ENCODE measurements at regions not wholly inside any gene's neighbourhood (a gene's known extent, or its start where the extent isn't known, plus 50 kb on each side); places are given as distances from the start of the nearest gene placed in this dataset.

DNA sequence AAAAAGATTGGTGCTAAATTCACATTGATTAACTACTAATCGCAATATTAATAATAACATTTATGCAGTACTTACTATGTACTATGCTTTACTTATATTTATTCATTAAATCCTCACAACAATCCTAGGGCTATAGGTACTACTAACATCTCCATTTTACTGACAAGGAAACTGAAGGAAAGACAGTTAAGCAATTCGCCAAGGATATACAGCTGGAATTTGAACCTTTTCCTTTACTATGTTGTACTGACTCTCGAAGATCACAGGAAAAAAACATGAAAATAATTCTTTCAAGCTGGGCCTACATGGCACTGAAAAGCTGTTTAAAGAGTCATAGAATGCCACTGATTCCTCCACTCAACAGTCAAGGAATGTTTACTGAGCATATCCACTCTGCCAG lies 185.4 kb downstream of the IPMK start:
- TF ChIP-seq, protein P1, sequence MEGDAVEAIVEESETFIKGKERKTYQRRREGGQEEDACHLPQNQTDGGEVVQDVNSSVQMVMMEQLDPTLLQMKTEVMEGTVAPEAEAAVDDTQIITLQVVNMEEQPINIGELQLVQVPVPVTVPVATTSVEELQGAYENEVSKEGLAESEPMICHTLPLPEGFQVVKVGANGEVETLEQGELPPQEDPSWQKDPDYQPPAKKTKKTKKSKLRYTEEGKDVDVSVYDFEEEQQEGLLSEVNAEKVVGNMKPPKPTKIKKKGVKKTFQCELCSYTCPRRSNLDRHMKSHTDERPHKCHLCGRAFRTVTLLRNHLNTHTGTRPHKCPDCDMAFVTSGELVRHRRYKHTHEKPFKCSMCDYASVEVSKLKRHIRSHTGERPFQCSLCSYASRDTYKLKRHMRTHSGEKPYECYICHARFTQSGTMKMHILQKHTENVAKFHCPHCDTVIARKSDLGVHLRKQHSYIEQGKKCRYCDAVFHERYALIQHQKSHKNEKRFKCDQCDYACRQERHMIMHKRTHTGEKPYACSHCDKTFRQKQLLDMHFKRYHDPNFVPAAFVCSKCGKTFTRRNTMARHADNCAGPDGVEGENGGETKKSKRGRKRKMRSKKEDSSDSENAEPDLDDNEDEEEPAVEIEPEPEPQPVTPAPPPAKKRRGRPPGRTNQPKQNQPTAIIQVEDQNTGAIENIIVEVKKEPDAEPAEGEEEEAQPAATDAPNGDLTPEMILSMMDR (IDR thresholded peaks at IDR 0.05; ENCODE audit: low read depth, low read length), result no peak
- no peak for TF ChIP-seq EZH2phosphoT487 (IDR thresholded peaks at IDR 0.05; ENCODE audit: low read depth)
- H3K4me3 ChIP-seq (ENCODE audit: low read length), result no peak overlapping the region
- no peak overlapping the region for H3K4me2 ChIP-seq (ENCODE audit: low read length)
- H2AFZ ChIP-seq (ENCODE audit: low read depth, low read length), result no peak overlapping the region
- no peaks in the 10 kb centered on the region for H4K20me1 ChIP-seq (ENCODE audit: insufficient read depth, low read length)
- H3K4me1 ChIP-seq (ENCODE audit: low read length), result no peaks in the 10 kb centered on the region
- H3K9ac ChIP-seq (ENCODE audit: low read length), result no peak overlapping the region
- no peaks in the 10 kb centered on the region for H3K27me3 ChIP-seq (ENCODE audit: low read depth, low read length)
- H3K9me3 ChIP-seq (ENCODE audit: insufficient read depth, low read length), result no peaks in the 10 kb centered on the region
- H3K27ac ChIP-seq (ENCODE audit: low read length), result no peak overlapping the region
- H3K36me3 ChIP-seq (replicated peaks; ENCODE audit: low read depth, low read length), result no peaks in the 10 kb centered on the region
- H3K79me2 ChIP-seq (ENCODE audit: low read length), result no peaks in the 10 kb centered on the region

DNA sequence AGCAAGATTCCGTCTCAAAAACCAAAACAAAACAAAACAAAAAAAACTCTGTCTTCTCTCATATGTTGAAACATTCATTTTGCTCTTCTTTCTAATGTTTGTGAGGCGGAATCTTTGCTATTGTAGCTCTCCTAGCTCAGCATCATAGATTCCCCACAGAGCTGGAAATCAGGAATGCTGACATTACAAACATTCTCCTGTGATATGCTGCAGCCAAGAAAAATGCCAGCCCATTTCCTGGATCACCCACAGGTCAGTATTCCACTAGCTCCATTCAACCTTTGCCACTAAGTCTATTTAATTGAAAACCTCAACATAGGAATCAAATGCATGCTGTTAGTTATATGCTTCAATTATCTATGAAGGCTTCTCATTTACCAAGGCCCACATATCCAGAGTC lies 186.3 kb downstream of the IPMK start:
- no peaks in the 10 kb centered on the region for H4K20me1 ChIP-seq (ENCODE audit: insufficient read depth, low read length)
- H2AFZ ChIP-seq (ENCODE audit: low read depth, low read length), result no peak overlapping the region
- H3K9ac ChIP-seq (ENCODE audit: low read length), result no peak overlapping the region
- no peak for TF ChIP-seq EZH2phosphoT487 (IDR thresholded peaks at IDR 0.05; ENCODE audit: low read depth)
- TF ChIP-seq, protein P1 (IDR thresholded peaks at IDR 0.05; ENCODE audit: low read depth, low read length), result no peak
- H3K4me3 ChIP-seq (ENCODE audit: low read length), result no peak overlapping the region
- H3K4me1 ChIP-seq (ENCODE audit: low read length), result no peaks in the 10 kb centered on the region
- H3K9me3 ChIP-seq (ENCODE audit: insufficient read depth, low read length), result no peaks in the 10 kb centered on the region
- H3K4me2 ChIP-seq (ENCODE audit: low read length), result no peak overlapping the region
- no peaks in the 10 kb centered on the region for H3K79me2 ChIP-seq (ENCODE audit: low read length)
- H3K36me3 ChIP-seq (replicated peaks; ENCODE audit: low read depth, low read length), result no peaks in the 10 kb centered on the region
- no peak overlapping the region for H3K27ac ChIP-seq (ENCODE audit: low read length)
- no peaks in the 10 kb centered on the region for H3K27me3 ChIP-seq (ENCODE audit: low read depth, low read length)

DNA sequence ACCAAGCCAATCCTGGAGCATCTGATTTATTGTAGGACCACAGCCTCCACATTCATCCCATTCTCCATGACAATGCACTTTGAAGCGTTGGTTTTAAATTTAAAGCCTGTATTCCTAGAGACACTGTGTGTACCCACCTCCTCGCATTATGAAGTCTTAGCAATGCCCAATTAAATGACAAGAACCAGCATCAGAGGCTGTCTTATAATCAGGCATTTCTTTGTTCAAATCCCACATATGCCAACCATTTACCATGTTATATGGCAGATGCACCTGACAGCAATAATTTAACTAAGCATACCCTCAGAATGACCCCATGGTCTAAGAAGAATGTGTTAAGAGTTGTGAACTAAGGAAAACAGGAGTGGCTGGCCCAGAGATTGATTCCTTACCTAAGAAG lies 188.2 kb downstream of the IPMK start:
- H2AFZ ChIP-seq (ENCODE audit: low read depth, low read length), result no peak overlapping the region
- no peaks in the 10 kb centered on the region for H3K4me1 ChIP-seq (ENCODE audit: low read length)
- H3K79me2 ChIP-seq (ENCODE audit: low read length), result no peaks in the 10 kb centered on the region
- TF ChIP-seq EZH2phosphoT487 (IDR thresholded peaks at IDR 0.05; ENCODE audit: low read depth), result no peak
- TF ChIP-seq, protein P1 (IDR thresholded peaks at IDR 0.05; ENCODE audit: low read depth, low read length), result no peak
- H3K4me3 ChIP-seq (ENCODE audit: low read length), result no peak overlapping the region
- H3K36me3 ChIP-seq (replicated peaks; ENCODE audit: low read depth, low read length), result no peaks in the 10 kb centered on the region
- H3K9ac ChIP-seq (ENCODE audit: low read length), result no peak overlapping the region
- H4K20me1 ChIP-seq (ENCODE audit: insufficient read depth, low read length), result no peaks in the 10 kb centered on the region
- no peaks in the 10 kb centered on the region for H3K9me3 ChIP-seq (ENCODE audit: insufficient read depth, low read length)
- H3K27me3 ChIP-seq (ENCODE audit: low read depth, low read length), result no peaks in the 10 kb centered on the region
- no peak overlapping the region for H3K4me2 ChIP-seq (ENCODE audit: low read length)
- no peak overlapping the region for H3K27ac ChIP-seq (ENCODE audit: low read length)

DNA sequence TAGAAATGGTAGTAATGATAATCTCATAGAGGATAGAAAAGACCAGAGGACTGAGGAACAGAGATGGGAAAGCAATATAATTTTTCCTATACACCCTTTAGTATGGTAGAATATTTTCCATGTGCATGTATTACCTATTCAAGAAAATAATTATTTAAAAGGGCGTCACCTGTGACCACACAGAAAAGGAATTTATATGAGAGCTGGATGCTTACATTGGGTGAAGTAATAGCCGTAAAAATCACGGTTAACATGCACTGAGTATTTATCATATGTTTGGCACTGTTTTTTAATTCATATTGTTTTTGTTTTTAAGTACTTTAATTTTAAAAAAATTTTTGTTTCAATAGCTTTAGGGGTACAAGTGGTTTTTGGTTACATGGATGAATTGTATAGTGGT lies 195.1 kb downstream of the IPMK start:
- Histone ChIP-seq H3K4me2 (ENCODE audit: low read length) (no peak overlapping the region), H3K9ac (ENCODE audit: low read length) (no peak overlapping the region), H3K4me1 (ENCODE audit: low read length) (no peaks in the 10 kb centered on the region), H3K9me3 (ENCODE audit: insufficient read depth, low read length) (no peaks in the 10 kb centered on the region), H3K4me3 (ENCODE audit: low read length) (no peak overlapping the region), H3K27ac (ENCODE audit: low read length) (no peak overlapping the region), H2AFZ (ENCODE audit: low read depth, low read length) (no peak overlapping the region), H3K36me3 (replicated peaks; ENCODE audit: low read depth, low read length) (no peaks in the 10 kb centered on the region), H4K20me1 (ENCODE audit: insufficient read depth, low read length) (no peaks in the 10 kb centered on the region), H3K79me2 (ENCODE audit: low read length) (no peaks in the 10 kb centered on the region), H3K27me3 (ENCODE audit: low read depth, low read length) (no peaks in the 10 kb centered on the region)
- TF ChIP-seq, protein P1 (IDR thresholded peaks at IDR 0.05; ENCODE audit: low read depth, low read length), result no peak
- no peak for TF ChIP-seq EZH2phosphoT487 (IDR thresholded peaks at IDR 0.05; ENCODE audit: low read depth)

Measured in OCI-LY3 (cell line).